GM23338 (cell line): ENCODE measurements at regions not wholly inside any gene's neighbourhood (a gene's known extent, or its start where the extent isn't known, plus 50 kb on each side); places are given as distances from the start of the nearest gene placed in this dataset.

Source experiments
- ATAC-seq: fragments of 200-7000 bp; cut with Tn5 transposase; 3 replicates; pipeline ENCODE4 v1.9.1; 2020
- DNase-seq: peaks from one replicate; pipeline ENCODE4 v3.0.0-alpha.2; 2015; ENCODE audit warnings: low spot score
- H2AFZ ChIP-seq: fragments of 200-600 bp; sonication (generic); 2 replicates; pipeline ENCODE4 v1.8.0; 2016; ENCODE audit warnings: antibody characterized with exemption, mild to moderate bottlenecking, moderate library complexity
- H3F3A ChIP-seq: fragments of 200-600 bp; sonication (generic); replicated peaks from 2 replicates; pipeline ENCODE4 v1.8.0; 2017; ENCODE audit warnings: antibody characterized with exemption, mixed run types, low read depth
- H3K27ac ChIP-seq: fragments of 200-600 bp; sonication (generic); 2 replicates; pipeline ENCODE4 v1.6.1; 2016; ENCODE audit warnings: low read depth
- H3K27me3 ChIP-seq: fragments of 200-600 bp; sonication (generic); 2 replicates; pipeline ENCODE4 v1.8.0; 2016; ENCODE audit warnings: mild to moderate bottlenecking, mixed run types, moderate library complexity; ENCODE audit not compliant: insufficient read depth
- H3K36me3 ChIP-seq: fragments of 200-600 bp; sonication (generic); 2 replicates; pipeline ENCODE4 v1.8.0; 2016; ENCODE audit warnings: mild to moderate bottlenecking; ENCODE audit not compliant: insufficient read depth
- H3K4me1 ChIP-seq: fragments of 200-600 bp; sonication (generic); 2 replicates; pipeline ENCODE4 v1.8.0; 2016; ENCODE audit warnings: mild to moderate bottlenecking, moderate library complexity; ENCODE audit not compliant: insufficient read depth
- H3K4me2 ChIP-seq: fragments of 200-600 bp; sonication (generic); 2 replicates; pipeline ENCODE4 v1.7.1; 2017; ENCODE audit warnings: mixed run types
- H3K4me3 ChIP-seq: fragments of 200-600 bp; sonication (generic); 2 replicates; pipeline ENCODE4 v1.6.1; 2016; ENCODE audit warnings: mixed run types
- H3K79me2 ChIP-seq: fragments of 200-600 bp; sonication (generic); replicated peaks from 2 replicates; pipeline ENCODE4 v1.8.0; 2017; ENCODE audit warnings: mild to moderate bottlenecking; ENCODE audit not compliant: insufficient read depth
- H3K9me2 ChIP-seq: fragments of 200-600 bp; sonication (generic); 2 replicates; pipeline ENCODE4 v1.8.0; 2017; ENCODE audit not compliant: insufficient read depth
- H4K20me1 ChIP-seq: fragments of 200-600 bp; sonication (generic); replicated peaks from 2 replicates; pipeline ENCODE4 v1.8.0; 2017; ENCODE audit warnings: mild to moderate bottlenecking; ENCODE audit not compliant: insufficient read depth
- H3K27ac Mint-ChIP-seq: 2 replicates; pipeline ENCODE4 v1.8.0; 2020; ENCODE audit warnings: inconsistent platforms, mild to moderate bottlenecking, moderate library complexity, mixed read lengths
- H3K27me3 Mint-ChIP-seq: 3 replicates; pipeline ENCODE4 v1.8.0; 2022; ENCODE audit warnings: low read depth, mild to moderate bottlenecking, moderate library complexity, mixed read lengths, inconsistent platforms; ENCODE audit not compliant: insufficient read depth, poor library complexity
- H3K36me3 Mint-ChIP-seq: 3 replicates; pipeline ENCODE4 v1.8.0; 2021; ENCODE audit warnings: low read depth, mild to moderate bottlenecking, inconsistent platforms, moderate library complexity, mixed read lengths
- H3K4me1 Mint-ChIP-seq: 3 replicates; pipeline ENCODE4 v1.8.0; 2020; ENCODE audit warnings: mild to moderate bottlenecking, inconsistent platforms, mixed read lengths
- H3K4me3 Mint-ChIP-seq: 3 replicates; pipeline ENCODE4 v1.8.0; 2021; ENCODE audit warnings: moderate library complexity, mild to moderate bottlenecking, inconsistent platforms, mixed read lengths
- H3K9me3 Mint-ChIP-seq: 3 replicates; pipeline ENCODE4 v1.8.0; 2020; ENCODE audit warnings: moderate library complexity, mild to moderate bottlenecking, inconsistent platforms, mixed read lengths
- CREB1 ChIP-seq: fragments of 250-450 bp; sonication (Bioruptor Pico); IDR thresholded peaks from 2 replicates; pipeline ENCODE4 v1.5.0; 2020; ENCODE audit warnings: low read depth, mild to moderate bottlenecking, moderate library complexity
- CTCF ChIP-seq, 2 experiments: fragments of 200-600 bp in 1 of 2; sonication (generic) in 1 of 2; conservative IDR thresholded peaks; 2 replicates each; pipeline versions ENCODE4 v1.5.1 to v1.6.1; 2016 to 2017; ENCODE audit warnings: antibody characterized with exemption in 2 of 2, low read depth in 2 of 2, mild to moderate bottlenecking in 2 of 2, moderate library complexity in 1 of 2
- ETS1 ChIP-seq: IDR thresholded peaks from 2 replicates; pipeline ENCODE4 v1.6.1; 2016; ENCODE audit warnings: antibody characterized with exemption
- EZH2 ChIP-seq: fragments of 200-600 bp; sonication (generic); IDR thresholded peaks from one replicate; pipeline ENCODE4 v1.8.0; 2017; ENCODE audit warnings: antibody characterized with exemption, mild to moderate bottlenecking, low read depth; ENCODE audit not compliant: unreplicated experiment
- EZH2phosphoT487 ChIP-seq: fragments of 200-600 bp; sonication (generic); IDR thresholded peaks from one replicate; pipeline ENCODE4 v1.8.1; 2018; ENCODE audit warnings: antibody characterized with exemption; ENCODE audit not compliant: unreplicated experiment
- JUNB ChIP-seq: IDR thresholded peaks from one replicate; pipeline ENCODE4 v1.6.1; 2016; ENCODE audit warnings: antibody characterized with exemption; ENCODE audit not compliant: unreplicated experiment
- NANOG ChIP-seq: IDR thresholded peaks from 2 replicates; pipeline ENCODE4 v1.6.1; 2016; ENCODE audit warnings: antibody characterized with exemption, borderline replicate concordance
- POLR2AphosphoS5 ChIP-seq: IDR thresholded peaks from 2 replicates; pipeline ENCODE4 v1.6.1; 2016; ENCODE audit warnings: antibody characterized with exemption, low read depth
- REST ChIP-seq: IDR thresholded peaks from one replicate; pipeline ENCODE4 v1.6.1; 2018; ENCODE audit warnings: antibody characterized with exemption; ENCODE audit not compliant: unreplicated experiment
- STAT1 ChIP-seq: IDR thresholded peaks from one replicate; pipeline ENCODE4 v1.6.1; 2016; ENCODE audit warnings: antibody characterized with exemption; ENCODE audit not compliant: unreplicated experiment
- ZNF114 ChIP-seq: fragments of 250-450 bp; sonication (Bioruptor Pico); IDR thresholded peaks from 2 replicates; pipeline ENCODE4 v1.5.0; 2020; ENCODE audit warnings: mild to moderate bottlenecking, moderate library complexity
- ZNF331 ChIP-seq: fragments of 250-450 bp; sonication (Bioruptor Pico); IDR thresholded peaks from 2 replicates; pipeline ENCODE4 v1.5.0; 2020; ENCODE audit warnings: low read depth, mild to moderate bottlenecking, moderate library complexity
- TF ChIP-seq, protein P1 (sequence below): fragments of 250-450 bp; sonication (Bioruptor Pico); IDR thresholded peaks from 2 replicates; pipeline ENCODE4 v1.5.0; 2020; ENCODE audit warnings: mild to moderate bottlenecking, moderate library complexity

GRCh38 chr6:23957017-23957416, 169.0 kb upstream of the NRSN1 start:
- peaks cover 20% of the 10 kb centered on the region for H3K4me1 Mint-ChIP-seq
- peak; percentile 84 for ATAC-seq

More at GRCh38 chr6:23957017-23957416, 169.0 kb upstream of the NRSN1 start:
- Histone ChIP-seq H3K9me2 (no peaks in the 10 kb centered on the region), H3F3A (no peaks in the 10 kb centered on the region), H3K36me3 (no peaks in the 10 kb centered on the region), H3K4me3 (no peak overlapping the region), H2AFZ (peak overlapping the region; percentile 5; the same call in 1 of the 2 replicates), H3K27me3 (no peaks in the 10 kb centered on the region), H3K27ac (no peak overlapping the region), H4K20me1 (no peaks in the 10 kb centered on the region), H3K4me1 (peaks cover 8% of the 10 kb centered on the region; the same call in 1 of the 2 replicates), H3K4me2 (no peak overlapping the region), H3K79me2 (no peaks in the 10 kb centered on the region)
- Mint-ChIP-seq H3K9me3 (no peaks in the 10 kb centered on the region), H3K27ac (no peak overlapping the region), H3K4me3 (no peak overlapping the region), H3K27me3 (no peaks in the 10 kb centered on the region), H3K36me3 (no peaks in the 10 kb centered on the region)
- TF ChIP-seq JUNB, result no peak
- no peak for TF ChIP-seq POLR2AphosphoS5
- TF ChIP-seq CREB1 (CRISPR knock-in tag), result no peak
- TF ChIP-seq ZNF114 (CRISPR knock-in tag), result no peak
- TF ChIP-seq REST, result no peak
- no peak for TF ChIP-seq NANOG
- no peak for TF ChIP-seq EZH2
- no peak for TF ChIP-seq EZH2phosphoT487
- no peak for TF ChIP-seq STAT1
- TF ChIP-seq ZNF331, result no peak
- TF ChIP-seq ETS1, result no peak
- TF ChIP-seq, protein P1, sequence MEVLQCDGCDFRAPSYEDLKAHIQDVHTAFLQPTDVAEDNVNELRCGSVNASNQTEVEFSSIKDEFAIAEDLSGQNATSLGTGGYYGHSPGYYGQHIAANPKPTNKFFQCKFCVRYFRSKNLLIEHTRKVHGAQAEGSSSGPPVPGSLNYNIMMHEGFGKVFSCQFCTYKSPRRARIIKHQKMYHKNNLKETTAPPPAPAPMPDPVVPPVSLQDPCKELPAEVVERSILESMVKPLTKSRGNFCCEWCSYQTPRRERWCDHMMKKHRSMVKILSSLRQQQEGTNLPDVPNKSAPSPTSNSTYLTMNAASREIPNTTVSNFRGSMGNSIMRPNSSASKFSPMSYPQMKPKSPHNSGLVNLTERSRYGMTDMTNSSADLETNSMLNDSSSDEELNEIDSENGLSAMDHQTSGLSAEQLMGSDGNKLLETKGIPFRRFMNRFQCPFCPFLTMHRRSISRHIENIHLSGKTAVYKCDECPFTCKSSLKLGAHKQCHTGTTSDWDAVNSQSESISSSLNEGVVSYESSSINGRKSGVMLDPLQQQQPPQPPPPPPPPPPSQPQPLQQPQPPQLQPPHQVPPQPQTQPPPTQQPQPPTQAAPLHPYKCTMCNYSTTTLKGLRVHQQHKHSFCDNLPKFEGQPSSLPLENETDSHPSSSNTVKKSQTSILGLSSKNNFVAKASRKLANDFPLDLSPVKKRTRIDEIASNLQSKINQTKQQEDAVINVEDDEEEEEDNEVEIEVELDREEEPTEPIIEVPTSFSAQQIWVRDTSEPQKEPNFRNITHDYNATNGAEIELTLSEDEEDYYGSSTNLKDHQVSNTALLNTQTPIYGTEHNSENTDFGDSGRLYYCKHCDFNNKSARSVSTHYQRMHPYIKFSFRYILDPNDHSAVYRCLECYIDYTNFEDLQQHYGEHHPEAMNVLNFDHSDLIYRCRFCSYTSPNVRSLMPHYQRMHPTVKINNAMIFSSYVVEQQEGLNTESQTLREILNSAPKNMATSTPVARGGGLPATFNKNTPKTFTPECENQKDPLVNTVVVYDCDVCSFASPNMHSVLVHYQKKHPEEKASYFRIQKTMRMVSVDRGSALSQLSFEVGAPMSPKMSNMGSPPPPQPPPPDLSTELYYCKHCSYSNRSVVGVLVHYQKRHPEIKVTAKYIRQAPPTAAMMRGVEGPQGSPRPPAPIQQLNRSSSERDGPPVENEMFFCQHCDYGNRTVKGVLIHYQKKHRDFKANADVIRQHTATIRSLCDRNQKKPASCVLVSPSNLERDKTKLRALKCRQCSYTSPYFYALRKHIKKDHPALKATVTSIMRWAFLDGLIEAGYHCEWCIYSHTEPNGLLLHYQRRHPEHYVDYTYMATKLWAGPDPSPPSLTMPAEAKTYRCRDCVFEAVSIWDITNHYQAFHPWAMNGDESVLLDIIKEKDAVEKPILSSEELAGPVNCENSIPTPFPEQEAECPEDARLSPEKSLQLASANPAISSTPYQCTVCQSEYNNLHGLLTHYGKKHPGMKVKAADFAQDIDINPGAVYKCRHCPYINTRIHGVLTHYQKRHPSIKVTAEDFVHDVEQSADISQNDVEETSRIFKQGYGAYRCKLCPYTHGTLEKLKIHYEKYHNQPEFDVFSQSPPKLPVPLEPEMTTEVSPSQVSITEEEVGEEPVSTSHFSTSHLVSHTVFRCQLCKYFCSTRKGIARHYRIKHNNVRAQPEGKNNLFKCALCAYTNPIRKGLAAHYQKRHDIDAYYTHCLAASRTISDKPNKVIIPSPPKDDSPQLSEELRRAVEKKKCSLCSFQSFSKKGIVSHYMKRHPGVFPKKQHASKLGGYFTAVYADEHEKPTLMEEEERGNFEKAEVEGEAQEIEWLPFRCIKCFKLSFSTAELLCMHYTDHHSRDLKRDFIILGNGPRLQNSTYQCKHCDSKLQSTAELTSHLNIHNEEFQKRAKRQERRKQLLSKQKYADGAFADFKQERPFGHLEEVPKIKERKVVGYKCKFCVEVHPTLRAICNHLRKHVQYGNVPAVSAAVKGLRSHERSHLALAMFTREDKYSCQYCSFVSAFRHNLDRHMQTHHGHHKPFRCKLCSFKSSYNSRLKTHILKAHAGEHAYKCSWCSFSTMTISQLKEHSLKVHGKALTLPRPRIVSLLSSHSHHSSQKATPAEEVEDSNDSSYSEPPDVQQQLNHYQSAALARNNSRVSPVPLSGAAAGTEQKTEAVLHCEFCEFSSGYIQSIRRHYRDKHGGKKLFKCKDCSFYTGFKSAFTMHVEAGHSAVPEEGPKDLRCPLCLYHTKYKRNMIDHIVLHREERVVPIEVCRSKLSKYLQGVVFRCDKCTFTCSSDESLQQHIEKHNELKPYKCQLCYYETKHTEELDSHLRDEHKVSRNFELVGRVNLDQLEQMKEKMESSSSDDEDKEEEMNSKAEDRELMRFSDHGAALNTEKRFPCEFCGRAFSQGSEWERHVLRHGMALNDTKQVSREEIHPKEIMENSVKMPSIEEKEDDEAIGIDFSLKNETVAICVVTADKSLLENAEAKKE (CRISPR knock-in tag), result no peak
- no peak for TF ChIP-seq CTCF (conservative IDR thresholded peaks at IDR 0.05; ENCODE audit: low read depth in 2 of 2)
- no peak for DNase-seq
